Endodermal cell (in vitro differentiated cells): ENCODE measurements at regions not wholly inside any gene's neighbourhood (a gene's known extent, or its start where the extent isn't known, plus 50 kb on each side); places are given as distances from the start of the nearest gene placed in this dataset.

Experiments used
- DNase-seq: peaks from one replicate; pipeline ENCODE4 v3.0.0-alpha.2; 2017
- H3K27ac ChIP-seq: 2 replicates; pipeline ENCODE4 v1.5.1; 2013; ENCODE audit warnings: mild to moderate bottlenecking, low read depth, low read length, moderate library complexity
- H3K27me3 ChIP-seq: 2 replicates; pipeline ENCODE4 v1.6.1; 2013; ENCODE audit warnings: mild to moderate bottlenecking, low read length, moderate library complexity; ENCODE audit not compliant: insufficient read depth, control insufficient read depth, poor library complexity, severe bottlenecking
- H3K36me3 ChIP-seq: 2 replicates; pipeline ENCODE4 v1.7.0; 2013; ENCODE audit warnings: mild to moderate bottlenecking, low read length, moderate library complexity; ENCODE audit not compliant: control insufficient read depth, insufficient read depth
- H3K4me1 ChIP-seq: one replicate; pipeline ENCODE4 v1.7.0; 2013; ENCODE audit warnings: low read length; ENCODE audit not compliant: control insufficient read depth, insufficient read depth
- H3K4me3 ChIP-seq: 2 replicates; pipeline ENCODE4 v1.5.1; 2013; ENCODE audit warnings: mild to moderate bottlenecking, low read length, moderate library complexity
- H3K9ac ChIP-seq: 2 replicates; pipeline ENCODE4 v1.6.1; 2013; ENCODE audit warnings: mild to moderate bottlenecking, low read length, moderate library complexity; ENCODE audit not compliant: poor library complexity, severe bottlenecking; ENCODE audit errors: extremely low read depth
- H3K9me3 ChIP-seq: 2 replicates; pipeline ENCODE4 v1.6.1; 2013; ENCODE audit warnings: mild to moderate bottlenecking, low read length, moderate library complexity; ENCODE audit not compliant: control insufficient read depth
- H3K27ac Mint-ChIP-seq: 2 replicates; pipeline ENCODE4 v1.8.0; 2020; ENCODE audit warnings: mixed read lengths
- H3K27me3 Mint-ChIP-seq: 2 replicates; pipeline ENCODE4 v1.8.0; 2021; ENCODE audit warnings: mild to moderate bottlenecking, mixed read lengths; ENCODE audit not compliant: insufficient read depth
- H3K36me3 Mint-ChIP-seq: 2 replicates; pipeline ENCODE4 v1.8.0; 2020; ENCODE audit warnings: low read depth, mixed read lengths
- H3K4me1 Mint-ChIP-seq: 2 replicates; pipeline ENCODE4 v1.8.0; 2020; ENCODE audit warnings: mixed read lengths
- H3K4me3 Mint-ChIP-seq: 2 replicates; pipeline ENCODE4 v1.8.0; 2020; ENCODE audit warnings: mild to moderate bottlenecking, moderate library complexity, mixed read lengths
- H3K9me3 Mint-ChIP-seq: 2 replicates; pipeline ENCODE4 v1.8.0; 2020; ENCODE audit warnings: mild to moderate bottlenecking, mixed read lengths
- CTCF ChIP-seq: fragments of 200-600 bp; sonication (generic); conservative IDR thresholded peaks from 2 replicates; pipeline ENCODE4 v1.5.0; 2021; ENCODE audit warnings: antibody characterized with exemption, mild to moderate bottlenecking
- WGBS, 2 experiments: methylation state at CpG; one replicate each; pipeline versions ENCODE4 v1.1.5 to v1.1.7; 2013; ENCODE audit warnings: missing lambda C conversion rate in 2 of 2, mixed read lengths in 1 of 2; ENCODE audit not compliant: insufficient coverage in 1 of 2, insufficient read length in 1 of 2; 5-methylcytosine and 5-hydroxymethylcytosine counted together

GRCh38 chr2:114024326-114024725 is 134.4 kb downstream of the ACTR3 start:
- no peak overlapping the region for H3K27ac ChIP-seq
- no peak for DNase-seq
- H3K27me3 Mint-ChIP-seq, result peaks cover 19% of the 10 kb centered on the region

GRCh38 chr2:114025030-114025429 is 135.1 kb downstream of the ACTR3 start:
- WGBS, 2 experiments, result 90% methylated on average over 2 to 3 of the region's 3 CpGs
- Histone ChIP-seq H3K4me1 (no peaks in the 10 kb centered on the region), H3K9me3 (peaks cover 13% of the 10 kb centered on the region), H3K27me3 (peaks cover 67% of the 10 kb centered on the region), H3K27ac (no peak overlapping the region), H3K9ac (no peak overlapping the region), H3K36me3 (no peaks in the 10 kb centered on the region), H3K4me3 (no peak overlapping the region)
- Mint-ChIP-seq H3K9me3 (peaks cover 8% of the 10 kb centered on the region), H3K36me3 (no peaks in the 10 kb centered on the region), H3K27me3 (peaks cover 19% of the 10 kb centered on the region), H3K27ac (no peak overlapping the region), H3K4me1 (no peaks in the 10 kb centered on the region), H3K4me3 (no peak overlapping the region)
- DNase-seq, result no peak
- peak; percentile 46 for TF ChIP-seq CTCF

More at GRCh38 chr2:114024326-114024725, 134.4 kb downstream of the ACTR3 start:
- peaks cover 12% of the 10 kb centered on the region for H3K9me3 Mint-ChIP-seq
- Histone ChIP-seq H3K4me3 (no peak overlapping the region), H3K9me3 (peaks cover 13% of the 10 kb centered on the region), H3K36me3 (no peaks in the 10 kb centered on the region), H3K4me1 (no peaks in the 10 kb centered on the region), H3K27me3 (peaks cover 61% of the 10 kb centered on the region), H3K9ac (no peak overlapping the region)
- no peaks in the 10 kb centered on the region for H3K36me3 Mint-ChIP-seq
- no peak overlapping the region for H3K27ac Mint-ChIP-seq
- H3K4me3 Mint-ChIP-seq, result no peak overlapping the region
- no peak for TF ChIP-seq CTCF
- no peaks in the 10 kb centered on the region for H3K4me1 Mint-ChIP-seq
- 95 to 100% methylated on average over 5 of the region's 6 CpGs for WGBS, 2 experiments

- Histone ChIP-seq H3K27ac (no peak overlapping the region), H3K36me3 (no peaks in the 10 kb centered on the region), H3K9me3 (peaks cover 4% of the 10 kb centered on the region), H3K4me1 (no peaks in the 10 kb centered on the region), H3K27me3 (peaks cover 91% of the 10 kb centered on the region), H3K4me3 (no peak overlapping the region), H3K9ac (no peak overlapping the region)
- Mint-ChIP-seq H3K9me3 (no peaks in the 10 kb centered on the region), H3K27me3 (peaks cover 39% of the 10 kb centered on the region), H3K36me3 (no peaks in the 10 kb centered on the region), H3K4me3 (no peak overlapping the region), H3K27ac (no peak overlapping the region), H3K4me1 (peaks cover under 1% of the 10 kb centered on the region)
- 87% methylated on average over 1 of the region's 1 CpG; no CpG with 5 or more reads in 1 of the 2 experiments for WGBS, 2 experiments
- TF ChIP-seq CTCF, result no peak
- no peak for DNase-seq
These were observed 137.5 kb downstream of the ACTR3 start for GRCh38 chr2:114027437-114027836.
